GM19351 (cell line): ENCODE measurements at regions not wholly inside any gene's neighbourhood (a gene's known extent, or its start where the extent isn't known, plus 50 kb on each side); places are given as distances from the start of the nearest gene placed in this dataset.
A peak's percentile ranks its signal among the peaks of the same experiment; 100 is the strongest.

Experiments used
- ATAC-seq: cut with Tn5 transposase; IDR thresholded peaks from one replicate; pipeline ENCODE4 v1.9.1; 2021; ENCODE audit warnings: mild to moderate bottlenecking, moderate library complexity; ENCODE audit not compliant: unreplicated experiment

DNA sequence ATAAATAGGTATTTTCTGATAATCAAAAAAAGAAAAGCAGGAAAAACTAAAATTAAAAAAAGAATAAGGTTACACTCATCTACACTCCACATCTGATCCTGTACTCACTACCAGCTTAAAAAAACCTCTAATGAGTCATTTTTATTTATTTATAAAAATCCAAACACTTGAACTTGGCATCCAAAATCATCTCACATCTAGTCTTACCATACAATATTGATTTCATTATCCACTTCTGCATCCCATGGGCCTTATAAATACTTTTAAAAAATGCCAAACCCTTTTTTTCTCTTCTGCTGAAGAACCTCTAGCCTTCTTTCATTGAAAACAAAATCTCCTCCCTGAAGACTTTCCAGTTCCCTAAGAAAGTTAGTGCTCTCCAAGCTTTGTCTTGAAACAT is 109.7 kb downstream of the TMTC3 start:
- no peak for ATAC-seq

DNA sequence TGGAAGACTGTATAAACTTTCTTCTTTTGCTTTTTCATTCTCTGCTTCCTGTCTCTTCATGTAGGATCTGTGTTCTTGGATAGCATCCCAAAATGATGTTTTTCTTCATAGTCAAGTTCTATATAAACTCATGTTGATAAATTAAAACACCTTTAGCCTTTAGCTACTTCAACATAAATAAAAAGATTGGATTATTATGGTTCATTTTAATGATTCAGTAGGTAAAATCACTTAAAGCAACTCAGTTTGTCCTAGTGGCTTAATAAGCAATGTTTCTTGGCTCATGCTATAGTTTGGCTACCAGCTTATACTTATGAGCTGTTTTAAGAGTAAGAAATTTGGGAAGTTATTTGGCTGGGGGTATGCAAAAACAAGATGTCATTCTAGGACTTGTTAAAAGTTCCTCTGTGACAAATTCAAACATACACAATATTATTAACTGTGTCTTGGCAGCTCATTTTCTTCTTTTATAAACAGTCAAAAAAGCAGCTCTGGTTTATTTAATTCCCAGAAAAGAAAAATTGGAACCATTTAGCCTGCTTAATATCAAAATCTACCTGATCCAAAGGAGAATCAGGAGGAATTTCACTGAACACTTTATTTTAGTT is 111.4 kb downstream of the TMTC3 start:
- ATAC-seq: no peak

DNA sequence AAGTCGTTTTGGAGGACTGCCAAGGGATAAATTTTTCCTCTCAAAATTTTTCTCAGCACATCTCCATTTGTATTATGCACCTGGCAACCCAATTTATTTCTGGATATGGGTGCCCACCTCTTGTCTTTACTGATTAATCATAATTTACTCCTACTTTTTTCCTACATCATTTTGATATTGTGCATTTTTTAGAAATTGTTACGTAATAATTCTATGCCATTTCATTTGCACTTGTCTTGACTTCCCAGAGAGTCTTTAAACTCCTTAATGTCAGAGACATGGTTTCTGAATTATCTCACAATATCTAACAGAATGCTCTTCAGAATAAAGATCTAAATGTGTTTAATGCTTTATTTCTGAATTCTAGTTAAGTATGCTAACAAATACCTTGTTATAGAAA is 113.1 kb downstream of the TMTC3 start:
- ATAC-seq: no peak

DNA sequence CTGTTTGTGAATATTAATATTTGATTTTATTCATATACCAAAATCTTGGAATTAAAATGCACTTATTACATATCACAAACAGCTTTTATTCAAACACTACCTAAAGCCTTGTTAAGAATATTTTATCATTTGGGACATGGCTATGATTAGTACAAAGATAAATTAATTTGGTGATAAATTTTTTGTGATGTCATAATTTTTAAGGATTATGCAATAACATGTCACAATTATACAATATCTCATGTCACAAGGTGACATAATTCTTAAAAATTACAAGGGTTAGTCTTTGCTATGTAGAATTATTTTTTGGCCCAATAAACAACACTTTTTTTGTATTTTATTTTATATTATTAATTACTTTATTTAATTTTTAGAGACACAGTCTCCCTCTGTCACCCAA is 113.7 kb downstream of the TMTC3 start:
- no peak for ATAC-seq

DNA sequence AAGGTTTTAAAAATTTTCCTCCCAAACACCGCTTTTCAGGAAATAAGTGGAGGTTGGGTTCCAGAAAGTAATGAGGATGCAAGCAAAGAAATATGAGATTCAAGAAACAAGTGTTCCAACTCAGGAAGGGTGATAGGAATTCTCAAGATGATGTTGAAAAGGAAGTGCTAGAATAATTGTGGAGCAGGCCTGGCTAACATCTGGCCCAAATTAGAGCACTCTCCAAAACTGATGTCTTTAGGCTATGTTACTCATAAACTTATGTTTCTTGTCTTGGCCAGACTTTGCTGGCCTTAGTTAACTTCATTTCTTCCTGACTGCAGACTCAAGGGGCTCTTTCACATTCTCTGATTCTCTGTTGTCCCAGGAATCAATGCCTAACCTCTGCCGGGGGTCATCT is 116.3 kb downstream of the TMTC3 start:
- ATAC-seq: no peak

DNA sequence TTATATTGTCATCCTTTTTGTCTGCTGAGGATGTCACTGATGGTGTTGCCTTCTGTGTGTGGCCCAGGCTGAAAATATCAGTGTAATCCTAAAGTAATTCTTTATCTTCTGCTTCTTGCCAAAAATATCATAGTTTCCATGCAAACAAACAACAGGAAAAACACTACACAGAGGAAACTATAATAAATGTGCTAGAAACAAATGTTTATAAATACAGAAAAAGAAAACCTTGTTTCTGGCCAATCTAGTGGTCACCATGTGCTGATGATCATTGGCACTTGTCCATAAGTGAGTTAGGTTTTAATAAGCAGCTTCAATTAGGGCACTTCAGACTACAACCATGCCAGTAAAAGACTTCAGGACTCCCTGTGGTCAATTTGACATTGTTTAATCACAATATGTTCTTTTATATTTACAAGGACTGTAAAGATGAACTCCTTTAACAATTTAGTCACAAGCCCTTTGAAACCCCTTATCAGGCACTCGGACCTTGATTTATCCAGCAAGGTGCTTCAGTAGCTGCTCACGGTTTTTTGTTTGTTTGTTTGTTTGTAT is 124.8 kb downstream of the TMTC3 start:
- no peak for ATAC-seq

DNA sequence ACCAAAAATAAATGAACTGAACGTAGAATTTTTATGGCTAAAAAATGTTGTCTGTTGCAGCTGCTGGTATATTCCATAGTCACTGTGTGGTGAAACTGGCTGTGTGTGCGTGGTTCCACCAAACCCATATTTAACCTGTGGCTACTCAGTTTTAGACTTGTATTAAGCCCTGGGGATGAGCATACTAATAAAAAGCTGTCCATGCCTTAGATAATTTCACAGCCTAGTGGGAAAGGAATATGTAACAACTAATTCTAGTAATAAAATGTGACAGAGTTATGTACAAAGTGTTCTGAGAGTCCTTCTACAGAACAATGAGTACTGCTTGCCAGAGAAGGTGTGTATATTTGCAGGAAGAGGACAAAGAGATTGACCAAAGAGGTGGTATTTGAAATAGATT is 125.5 kb downstream of the TMTC3 start:
- no peak for ATAC-seq

DNA sequence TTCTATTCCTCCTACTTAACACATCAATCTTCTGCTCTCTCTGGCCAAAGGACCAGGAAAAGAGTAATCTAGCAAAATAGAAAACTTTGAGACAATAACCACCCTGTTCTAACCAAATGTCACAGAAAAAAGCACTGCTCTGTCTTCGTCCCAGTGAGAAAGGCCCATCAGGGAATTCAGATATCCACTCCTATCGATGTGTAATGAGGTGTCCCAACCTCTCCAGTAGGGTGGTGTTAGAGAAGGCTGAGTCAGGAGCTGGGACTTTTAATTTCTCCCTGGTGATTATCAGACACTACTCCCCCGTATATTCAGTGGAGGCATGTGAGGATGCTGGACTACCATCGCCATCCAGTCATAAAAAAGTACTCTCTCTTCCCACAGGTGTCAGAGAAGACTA is 130.3 kb downstream of the TMTC3 start:
- no peak for ATAC-seq

DNA sequence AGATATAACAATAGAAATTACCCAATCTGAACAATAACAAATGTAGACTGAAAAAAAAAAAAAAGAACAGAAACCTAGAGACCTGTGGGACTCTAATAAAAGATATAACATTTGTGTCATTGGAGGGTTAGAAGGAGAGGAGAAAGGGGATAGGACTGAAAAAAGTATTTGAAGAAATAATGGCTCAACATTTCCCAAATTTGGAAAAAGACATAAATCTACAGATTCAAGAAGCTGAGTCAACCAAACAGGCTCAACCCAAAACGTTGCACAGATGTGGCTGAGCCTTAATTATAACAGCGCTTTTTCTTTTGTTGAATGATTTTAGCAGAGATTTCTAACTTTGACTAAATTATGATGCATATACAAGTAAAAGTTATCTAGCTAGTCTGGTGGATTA is 131.3 kb downstream of the TMTC3 start:
- ATAC-seq: no peak

DNA sequence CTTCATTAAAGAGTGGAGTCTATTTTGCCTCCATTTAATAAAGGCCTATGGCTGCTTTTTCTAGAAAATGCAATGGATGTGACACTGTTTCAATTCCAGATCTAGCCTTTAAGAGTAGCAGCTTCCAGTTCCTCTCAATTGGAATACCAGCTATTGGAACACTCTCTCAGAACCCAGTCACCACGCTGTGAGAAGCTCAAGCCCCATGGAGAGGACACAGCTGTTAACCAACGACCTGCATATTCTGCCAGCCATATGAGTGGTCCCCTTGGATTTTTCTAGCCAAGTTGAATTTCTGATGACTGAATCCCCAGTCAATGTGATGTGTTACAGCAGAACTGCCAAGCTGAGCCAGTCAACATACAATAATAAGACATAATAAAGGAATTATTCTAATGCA is 131.8 kb downstream of the TMTC3 start:
- no peak for ATAC-seq

DNA sequence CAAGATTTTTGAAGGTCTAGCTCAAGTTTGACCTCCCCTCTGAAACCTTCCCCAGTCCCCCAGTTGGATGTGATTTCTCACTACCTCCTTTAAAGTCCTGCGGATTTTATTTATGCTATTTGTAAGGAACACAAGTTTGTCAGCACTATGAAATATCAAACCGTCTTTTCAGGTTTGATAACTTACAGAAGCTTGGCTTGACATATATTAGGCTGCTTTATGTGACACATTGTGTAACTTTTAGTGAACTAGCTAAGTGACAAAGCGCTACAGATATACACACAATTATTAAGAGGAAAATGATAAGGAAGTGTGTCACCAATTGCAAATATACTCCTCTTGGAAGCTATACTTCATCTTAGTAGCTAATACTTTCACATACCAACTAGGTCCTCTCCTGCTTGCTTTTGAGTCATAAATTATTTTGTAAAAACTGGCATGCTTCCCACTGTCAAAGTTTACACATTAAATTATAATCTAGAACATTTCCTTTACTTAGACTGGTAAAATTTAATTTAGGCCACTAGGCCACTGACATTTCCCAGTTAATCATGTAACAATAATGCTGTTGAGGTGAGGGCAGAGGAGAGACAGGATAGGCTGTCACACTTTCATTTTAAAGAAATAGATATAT is 149.5 kb downstream of the TMTC3 start:
- ATAC-seq: no peak

DNA sequence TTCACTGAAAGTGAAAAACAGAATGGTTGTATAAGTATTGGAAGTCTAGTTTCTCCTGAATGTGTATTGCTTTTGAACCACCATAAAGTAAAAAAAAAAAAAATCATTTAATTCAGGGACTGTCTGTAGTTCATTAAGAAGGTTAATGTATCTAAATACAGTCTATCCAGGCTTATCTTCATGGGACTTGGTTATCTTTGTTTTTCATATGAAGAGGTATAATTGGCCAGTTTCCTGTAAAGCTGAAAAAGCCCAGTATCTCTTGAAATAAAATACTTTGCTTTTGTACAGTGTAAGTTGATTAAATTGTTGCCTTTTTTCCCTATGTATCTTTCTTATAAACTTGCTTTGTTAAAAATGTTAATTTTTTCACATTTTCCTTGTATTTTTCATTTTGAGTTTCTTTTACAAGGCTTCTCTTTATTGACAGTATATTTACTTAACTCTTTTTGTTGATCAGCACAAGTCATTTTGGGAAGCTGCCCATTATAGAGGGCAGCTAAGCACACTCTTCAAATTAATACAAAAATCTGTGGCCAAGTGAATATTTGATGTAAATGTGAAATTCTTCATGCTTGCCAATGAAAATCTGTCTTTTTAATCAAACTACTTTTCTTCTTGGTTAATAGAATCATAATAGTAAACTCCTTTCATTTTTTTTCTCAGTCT is 156.0 kb downstream of the TMTC3 start:
- ATAC-seq: no peak

DNA sequence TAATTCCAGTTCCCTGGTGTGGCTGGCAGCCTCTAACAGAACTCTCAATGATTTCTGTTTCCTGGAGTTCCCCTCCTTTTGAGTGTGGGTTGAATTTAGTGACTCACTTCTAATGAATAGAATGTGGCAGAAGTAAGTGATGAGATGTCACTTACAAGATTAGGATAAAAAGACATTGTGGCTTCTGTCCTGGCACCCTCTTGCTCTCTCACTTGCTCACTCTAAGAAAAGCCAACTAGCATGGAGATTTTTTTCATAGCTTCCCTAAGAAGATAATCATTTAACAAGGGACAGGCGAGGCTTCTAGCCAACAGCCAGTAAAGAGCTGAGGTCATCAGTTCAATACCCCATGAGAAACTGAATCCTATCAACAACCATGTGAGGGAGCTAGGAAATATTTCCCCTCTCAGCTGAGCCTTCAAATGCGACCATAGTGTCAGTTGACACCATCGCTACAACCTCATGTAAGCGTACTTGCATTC is 156.7 kb downstream of the TMTC3 start:
- peak; percentile 21 for ATAC-seq

DNA sequence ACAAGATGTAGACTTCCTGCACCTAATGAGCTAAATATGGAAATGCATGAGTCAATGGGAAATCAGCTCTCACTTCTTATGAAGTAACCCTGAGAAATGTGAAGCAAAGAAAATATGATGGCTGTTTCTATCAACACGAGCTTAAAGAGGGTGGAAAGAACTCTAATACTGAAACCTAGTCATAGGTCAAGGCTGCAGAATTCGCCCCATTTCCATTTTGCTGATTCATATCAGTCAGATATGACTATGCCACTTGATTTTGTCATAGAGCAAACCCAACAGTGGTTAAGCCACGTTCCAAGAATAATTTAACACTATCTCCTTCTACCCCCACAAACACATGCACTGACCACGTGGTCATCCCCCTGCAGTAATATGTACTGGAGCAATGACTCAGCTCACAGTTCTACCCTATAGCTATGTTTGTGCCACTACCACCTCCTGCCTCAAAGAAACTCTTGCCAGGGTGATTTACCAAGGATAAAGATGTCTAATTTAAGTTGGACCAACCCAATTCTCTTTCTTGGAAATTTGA is 157.5 kb downstream of the TMTC3 start:
- ATAC-seq: peak; percentile 91

DNA sequence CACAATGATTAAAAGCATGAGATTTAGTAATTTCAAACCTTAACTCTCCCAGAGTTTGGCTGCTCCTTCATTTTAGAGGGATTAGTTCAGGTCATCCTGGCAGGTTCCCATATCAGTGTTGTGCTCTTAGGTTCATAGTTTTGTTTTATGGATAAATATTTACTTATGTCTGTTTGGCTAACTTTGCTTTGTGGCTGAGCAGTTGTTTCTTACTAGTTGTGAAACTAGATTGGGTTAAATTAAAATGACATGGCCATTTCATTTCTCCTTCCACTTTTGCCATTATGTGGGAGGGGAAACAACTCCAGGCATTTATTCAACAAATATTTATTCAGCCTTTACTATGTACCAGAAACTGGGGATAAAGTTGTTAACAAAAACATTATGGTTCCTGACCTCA is 158.8 kb downstream of the TMTC3 start:
- no peak for ATAC-seq

DNA sequence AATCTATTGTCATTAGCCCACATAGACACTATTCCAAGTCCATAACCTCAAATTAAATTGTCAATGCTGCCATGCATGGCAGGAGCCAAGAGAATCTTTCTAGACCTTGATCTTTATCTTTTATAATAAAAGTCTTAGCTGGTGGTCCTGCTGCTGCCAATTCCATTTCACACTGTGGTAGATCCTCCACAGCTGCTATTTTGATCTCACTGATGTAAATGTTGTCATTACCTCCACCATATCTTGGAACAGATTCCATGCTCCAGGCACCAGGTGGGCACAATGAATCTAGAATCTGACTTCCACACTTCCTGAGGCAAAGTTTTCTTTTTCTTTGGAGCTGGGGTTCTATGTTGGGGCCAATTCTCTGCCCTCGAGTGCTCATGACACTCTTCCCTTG is 161.2 kb downstream of the TMTC3 start:
- ATAC-seq: no peak

DNA sequence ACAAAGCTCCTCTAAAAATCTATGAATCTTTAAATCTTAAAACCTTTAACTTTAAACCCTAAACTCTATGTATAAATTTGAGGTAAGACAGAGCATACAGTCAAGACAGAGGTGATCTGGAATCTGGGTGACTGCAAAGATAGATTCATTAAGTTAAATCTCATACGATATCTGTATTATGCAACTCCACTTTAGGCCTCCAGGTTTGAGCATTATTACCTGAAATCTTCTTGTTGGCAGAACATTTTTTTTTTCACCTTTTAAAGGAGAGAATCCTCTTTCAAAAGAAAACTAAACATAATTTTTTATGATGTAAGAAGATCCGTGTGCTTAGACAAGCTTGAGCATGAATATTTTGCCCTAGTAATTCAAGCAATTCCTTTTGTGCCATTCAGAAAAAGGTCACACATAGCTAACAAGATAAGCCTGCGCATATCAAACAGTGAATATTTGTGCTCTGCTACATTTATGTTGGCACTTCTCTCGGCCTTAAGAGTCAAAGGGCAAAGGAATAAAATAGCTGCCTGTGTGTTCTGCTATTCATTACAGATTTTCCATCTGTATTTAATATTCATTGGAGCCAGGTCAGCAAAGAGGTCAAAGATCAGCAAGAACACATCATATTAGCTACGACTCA is 163.3 kb downstream of the TMTC3 start:
- no peak for ATAC-seq

DNA sequence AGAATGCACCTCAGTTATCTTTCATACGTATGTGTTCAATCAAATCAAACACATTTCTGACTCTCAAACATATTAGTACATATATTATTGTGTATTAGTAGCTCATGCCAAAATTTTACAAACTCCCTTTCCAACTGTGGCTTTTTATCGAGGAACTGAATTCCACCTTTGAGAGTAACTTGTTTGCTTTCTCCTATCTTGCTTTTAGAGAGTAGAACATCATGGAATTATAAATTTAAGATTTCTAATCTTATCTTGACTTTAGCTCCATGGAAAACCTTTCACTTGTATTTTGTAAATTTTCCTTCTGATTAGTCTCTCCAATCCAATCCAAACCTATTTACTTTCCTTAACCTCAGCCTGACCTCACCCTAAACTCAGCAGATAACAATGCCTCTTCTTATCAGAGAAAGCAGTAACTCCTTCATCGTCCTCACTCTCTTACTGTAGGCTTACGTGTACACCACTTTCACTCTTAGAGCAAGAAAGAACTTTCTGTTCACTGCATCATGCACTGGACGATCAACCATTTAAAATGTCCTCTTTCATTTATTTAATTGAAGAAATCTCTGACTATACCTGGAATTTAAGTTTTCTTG is 164.5 kb downstream of the TMTC3 start:
- ATAC-seq: peak; percentile 56

DNA sequence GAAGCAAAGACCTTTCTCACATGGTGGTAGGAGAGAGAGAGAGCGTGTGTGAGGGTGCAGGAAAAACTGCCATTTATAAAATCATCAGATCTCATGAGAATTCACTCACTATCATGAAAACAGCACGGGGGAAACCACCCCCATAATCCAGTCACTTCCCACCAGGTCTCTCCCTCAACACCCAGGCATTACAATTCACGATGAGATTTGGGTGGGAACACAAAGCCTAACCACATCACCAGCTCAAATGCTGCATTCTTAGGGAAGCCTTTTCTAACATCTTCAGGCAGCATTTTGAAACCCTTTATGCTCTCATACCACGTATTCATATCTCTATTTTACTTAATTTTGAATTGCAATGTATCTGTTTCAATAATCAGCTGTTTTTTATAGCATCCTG is 165.9 kb downstream of the TMTC3 start:
- no peak for ATAC-seq

DNA sequence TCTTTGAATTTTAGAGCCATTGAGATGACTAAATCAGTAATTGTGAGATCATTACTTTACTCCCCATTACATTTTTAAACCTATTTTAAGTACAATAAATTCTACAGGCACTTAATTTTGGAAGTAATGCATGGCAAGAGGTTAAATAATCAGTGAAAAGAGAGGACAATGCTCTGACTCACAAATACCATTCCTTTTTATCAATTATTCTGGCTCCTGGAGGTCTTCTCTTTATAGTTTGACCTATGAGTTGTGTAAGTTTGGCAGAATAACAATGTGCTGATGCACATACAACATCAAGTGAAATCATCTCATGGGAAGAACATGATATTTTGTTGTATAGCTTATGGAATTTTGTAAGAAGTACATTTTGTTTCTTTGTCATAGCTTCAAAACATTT is 166.7 kb downstream of the TMTC3 start:
- ATAC-seq: no peak

DNA sequence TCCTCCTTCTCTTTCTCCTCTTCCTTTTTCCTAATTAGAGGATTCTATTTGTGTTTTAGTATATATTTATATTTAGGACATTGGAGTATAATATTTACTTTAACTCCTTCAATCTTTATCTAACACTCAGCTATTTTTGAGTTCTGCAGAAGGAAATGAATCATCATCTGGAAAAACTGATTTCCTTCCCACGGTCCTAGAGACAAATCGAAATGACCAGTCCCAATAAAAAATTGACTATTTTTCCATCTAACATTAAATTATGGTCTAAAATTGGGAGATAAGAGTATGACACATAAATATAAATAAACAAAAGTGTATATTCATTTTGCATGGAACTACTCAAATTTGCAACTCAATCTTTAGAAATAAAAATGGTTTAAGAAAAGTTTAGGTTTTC is 167.4 kb downstream of the TMTC3 start:
- no peak for ATAC-seq
